Neural crest cell (in vitro differentiated cells): ENCODE measurements at regions not wholly inside any gene's neighbourhood (a gene's known extent, or its start where the extent isn't known, plus 50 kb on each side); places are given as distances from the start of the nearest gene placed in this dataset.

Experiments used
- DNase-seq: peaks from one replicate; pipeline ENCODE4 v3.0.0; 2021; ENCODE audit warnings: low read depth, mixed read lengths, low spot score
- H3K27ac Mint-ChIP-seq: one replicate; pipeline ENCODE4 v1.8.0; 2021; ENCODE audit warnings: mild to moderate bottlenecking, mixed read lengths; ENCODE audit not compliant: unreplicated experiment
- H3K27me3 Mint-ChIP-seq: 2 replicates; pipeline ENCODE4 v1.8.0; 2021; ENCODE audit warnings: low read depth, mild to moderate bottlenecking, mixed read lengths
- H3K36me3 Mint-ChIP-seq: 2 replicates; pipeline ENCODE4 v1.8.0; 2021; ENCODE audit warnings: low read depth, mild to moderate bottlenecking, mixed read lengths
- H3K4me1 Mint-ChIP-seq: 2 replicates; pipeline ENCODE4 v1.8.0; 2021; ENCODE audit warnings: mixed read lengths
- H3K4me3 Mint-ChIP-seq: one replicate; pipeline ENCODE4 v1.8.0; 2021; ENCODE audit warnings: mild to moderate bottlenecking, mixed read lengths
- H3K9me3 Mint-ChIP-seq: 2 replicates; pipeline ENCODE4 v1.8.0; 2021; ENCODE audit warnings: mixed read lengths
- CTCF ChIP-seq: fragments of 200-600 bp; sonication (generic); conservative IDR thresholded peaks from 2 replicates; pipeline ENCODE4 v1.5.0; 2021; ENCODE audit warnings: antibody characterized with exemption, mild to moderate bottlenecking

GRCh38 chr4:187317799-187318198, 594.1 kb upstream of the FAT1 start:
- H3K36me3 Mint-ChIP-seq, result no peaks in the 10 kb centered on the region
- no peak overlapping the region for H3K4me3 Mint-ChIP-seq
- DNase-seq, result no peak
- H3K27me3 Mint-ChIP-seq, result peaks cover 2% of the 10 kb centered on the region
- no peaks in the 10 kb centered on the region for H3K4me1 Mint-ChIP-seq
- no peaks in the 10 kb centered on the region for H3K9me3 Mint-ChIP-seq
- H3K27ac Mint-ChIP-seq, result no peak overlapping the region
- TF ChIP-seq CTCF, result no peak

GRCh38 chr4:187321711-187322110, 598.1 kb upstream of the FAT1 start:
- no peak overlapping the region for H3K27ac Mint-ChIP-seq
- peaks cover 2% of the 10 kb centered on the region for H3K27me3 Mint-ChIP-seq
- DNase-seq, result no peak
- no peaks in the 10 kb centered on the region for H3K36me3 Mint-ChIP-seq
- H3K9me3 Mint-ChIP-seq, result no peaks in the 10 kb centered on the region
- no peaks in the 10 kb centered on the region for H3K4me1 Mint-ChIP-seq
- no peak for TF ChIP-seq CTCF
- H3K4me3 Mint-ChIP-seq, result no peak overlapping the region

- peaks cover 3% of the 10 kb centered on the region for H3K9me3 Mint-ChIP-seq
- no peak for TF ChIP-seq CTCF
- no peak overlapping the region for H3K27ac Mint-ChIP-seq
- DNase-seq, result no peak
- H3K36me3 Mint-ChIP-seq, result no peaks in the 10 kb centered on the region
- H3K4me1 Mint-ChIP-seq, result no peaks in the 10 kb centered on the region
- no peaks in the 10 kb centered on the region for H3K27me3 Mint-ChIP-seq
- H3K4me3 Mint-ChIP-seq, result no peak overlapping the region
These were observed 608.5 kb upstream of the FAT1 start for GRCh38 chr4:187332141-187332540.

- Mint-ChIP-seq H3K36me3 (no peaks in the 10 kb centered on the region), H3K27me3 (no peaks in the 10 kb centered on the region), H3K4me1 (no peaks in the 10 kb centered on the region), H3K9me3 (peaks cover 3% of the 10 kb centered on the region), H3K27ac (no peak overlapping the region), H3K4me3 (no peak overlapping the region)
- DNase-seq, result no peak
- TF ChIP-seq CTCF, result no peak
These were observed 609.5 kb upstream of the FAT1 start for GRCh38 chr4:187333151-187333550.

GRCh38 chr4:187335339-187335738, 611.7 kb upstream of the FAT1 start:
- DNase-seq, result no peak
- Mint-ChIP-seq H3K4me3 (no peak overlapping the region), H3K27ac (no peak overlapping the region), H3K27me3 (no peaks in the 10 kb centered on the region), H3K36me3 (no peaks in the 10 kb centered on the region), H3K4me1 (no peaks in the 10 kb centered on the region), H3K9me3 (peaks cover 8% of the 10 kb centered on the region)
- TF ChIP-seq CTCF, result no peak

- Mint-ChIP-seq H3K4me1 (no peaks in the 10 kb centered on the region), H3K4me3 (no peak overlapping the region), H3K27ac (no peak overlapping the region)
These were observed 631.1 kb upstream of the FAT1 start for GRCh38 chr4:187354740-187355139.

More at GRCh38 chr4:187354740-187355139, 631.1 kb upstream of the FAT1 start:
- Mint-ChIP-seq H3K27me3 (peaks cover 4% of the 10 kb centered on the region), H3K36me3 (no peaks in the 10 kb centered on the region), H3K9me3 (no peaks in the 10 kb centered on the region)
- no peak for TF ChIP-seq CTCF
- DNase-seq, result no peak
